ENCODE measurements at regions not wholly inside any gene's neighbourhood (a gene's known extent, or its start where the extent isn't known, plus 50 kb on each side); places are given as distances from the start of the nearest gene placed in this dataset.

DNA sequence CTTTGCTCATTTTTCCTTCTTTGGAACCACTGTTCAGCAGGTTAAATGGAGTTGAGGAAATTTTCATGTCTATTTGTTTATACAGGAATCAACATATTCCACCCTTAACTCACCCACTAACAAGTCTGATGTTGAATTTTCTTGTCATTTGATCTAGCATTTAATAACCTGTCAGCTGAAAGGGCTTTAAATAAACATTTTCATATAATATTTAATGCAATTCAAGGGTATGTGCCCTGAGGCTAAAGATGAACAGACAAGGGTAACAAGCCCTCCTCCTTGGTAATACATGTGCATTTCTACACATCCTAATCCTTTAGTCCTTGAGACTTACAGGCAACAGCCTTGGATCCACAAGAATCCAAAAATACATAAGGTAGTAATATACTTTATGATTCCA, 435.0 kb upstream of the NR2F2 start:
- TF ChIP-seq POLR2A (IDR thresholded peaks at IDR 0.05; ENCODE audit: low read depth, low read length) = no peak
- TF ChIP-seq TAF1 (IDR thresholded peaks at IDR 0.05; ENCODE audit: low read depth, low read length) = no peak
- no peak for TF ChIP-seq PAX5 (IDR thresholded peaks at IDR 0.05; ENCODE audit: insufficient read depth, low read length, severe bottlenecking)
- TF ChIP-seq POU2F2 (IDR thresholded peaks at IDR 0.05; ENCODE audit: low read depth, low read length) = no peak
- no peak for TF ChIP-seq POLR2AphosphoS5 (IDR thresholded peaks at IDR 0.05; ENCODE audit: low read depth, low read length)
- TF ChIP-seq SPI1 (IDR thresholded peaks at IDR 0.05; ENCODE audit: low read depth, low read length) = no peak

All from GM12891 (cell line).